Urothelium cell line (cell line): ENCODE measurements at regions not wholly inside any gene's neighbourhood (a gene's known extent, or its start where the extent isn't known, plus 50 kb on each side); places are given as distances from the start of the nearest gene placed in this dataset.
"Not testable (repeated sequence)": the region's sequence is repeated elsewhere in the genome, so short reads cannot be mapped to it uniquely, and the experiment has no call there.

ENCODE experiments used
- DNase-seq: peaks from one replicate; pipeline ENCODE4 v3.0.0; 2011; ENCODE audit warnings: low spot score, mixed read lengths
- FAIRE-seq: peaks from 2 replicates; lab custom pipeline; 2011; peaks lifted over from hg19 to GRCh38; lab: Jason Lieb, UNC

DNA sequence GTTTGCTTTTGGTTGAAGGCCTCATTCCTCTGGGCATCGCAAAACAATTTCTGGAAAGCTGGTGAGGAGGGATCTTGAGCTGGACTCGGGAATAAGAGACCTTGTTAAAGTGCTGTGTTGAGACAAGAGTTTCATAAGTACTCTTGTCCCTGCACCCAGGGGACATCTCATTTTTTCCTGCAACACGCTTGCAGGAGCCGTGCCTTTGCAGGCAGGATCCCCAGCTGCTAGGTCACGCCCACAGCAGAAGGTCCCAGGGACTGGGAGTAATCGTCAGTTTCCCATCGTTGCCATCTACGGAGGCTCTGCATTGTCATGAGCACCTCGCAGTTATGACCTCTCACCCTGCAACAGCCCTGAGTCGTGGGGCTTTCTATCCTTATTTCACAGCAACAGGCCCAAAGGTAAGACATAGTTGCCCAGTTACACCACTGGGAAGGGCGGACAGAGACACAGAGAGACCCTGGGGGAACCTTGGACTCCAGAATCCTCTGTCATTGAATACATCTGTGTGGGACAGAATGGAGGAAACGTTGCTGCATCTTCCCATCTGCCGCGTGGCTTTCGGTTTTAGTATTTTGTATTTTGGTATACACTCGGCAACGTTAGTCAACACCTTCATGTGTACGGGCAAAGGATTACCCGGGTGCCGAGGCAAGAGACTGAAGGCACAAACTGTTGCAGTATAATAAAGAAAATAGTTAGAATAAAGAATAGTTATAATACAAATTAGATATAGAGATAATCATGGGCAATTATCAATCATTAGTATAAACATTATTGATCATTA lies 60.4 kb upstream of the DMRTB1 start:
- no peak for FAIRE-seq

DNA sequence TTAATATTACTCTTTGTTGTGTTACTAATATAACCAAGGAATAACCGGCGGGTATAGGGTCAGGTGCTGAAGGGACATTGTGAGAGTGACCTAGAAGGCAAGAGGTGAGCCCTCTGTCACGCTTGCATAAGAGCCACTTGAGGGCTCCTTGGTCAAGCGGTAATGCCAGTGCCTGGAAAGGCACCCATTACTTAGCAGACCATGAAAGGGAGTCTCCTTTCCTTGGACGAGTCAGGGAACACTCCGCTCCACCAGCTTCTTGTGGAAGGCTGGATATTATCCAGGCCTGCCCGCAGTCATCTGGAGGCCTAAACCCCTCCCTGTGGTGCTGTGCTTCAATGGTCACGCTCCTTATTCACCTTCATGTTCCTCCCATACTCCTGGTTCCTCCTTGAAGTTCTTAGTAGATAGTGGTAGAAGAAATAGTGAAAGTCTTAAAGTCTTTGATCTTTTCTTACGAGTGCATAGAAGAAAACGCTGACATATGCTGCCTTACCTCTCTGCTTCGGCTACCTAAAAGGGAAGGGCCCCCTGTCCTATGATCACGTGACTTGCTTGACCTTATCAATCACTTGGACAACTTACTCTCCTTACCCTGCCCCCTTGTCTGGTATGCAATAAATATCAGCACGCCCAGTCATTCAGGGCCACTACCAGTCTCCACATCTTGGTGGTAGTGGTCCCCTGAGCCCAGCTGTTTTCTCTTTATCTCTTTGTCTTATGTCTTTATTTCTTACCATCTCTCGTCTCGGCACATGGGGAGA lies 59.6 kb upstream of the DMRTB1 start:
- not testable (repeated sequence) for DNase-seq, FAIRE-seq

More for the DNA sequence above, 60.4 kb upstream of the DMRTB1 start:
- DNase-seq, result no peak

DNA sequence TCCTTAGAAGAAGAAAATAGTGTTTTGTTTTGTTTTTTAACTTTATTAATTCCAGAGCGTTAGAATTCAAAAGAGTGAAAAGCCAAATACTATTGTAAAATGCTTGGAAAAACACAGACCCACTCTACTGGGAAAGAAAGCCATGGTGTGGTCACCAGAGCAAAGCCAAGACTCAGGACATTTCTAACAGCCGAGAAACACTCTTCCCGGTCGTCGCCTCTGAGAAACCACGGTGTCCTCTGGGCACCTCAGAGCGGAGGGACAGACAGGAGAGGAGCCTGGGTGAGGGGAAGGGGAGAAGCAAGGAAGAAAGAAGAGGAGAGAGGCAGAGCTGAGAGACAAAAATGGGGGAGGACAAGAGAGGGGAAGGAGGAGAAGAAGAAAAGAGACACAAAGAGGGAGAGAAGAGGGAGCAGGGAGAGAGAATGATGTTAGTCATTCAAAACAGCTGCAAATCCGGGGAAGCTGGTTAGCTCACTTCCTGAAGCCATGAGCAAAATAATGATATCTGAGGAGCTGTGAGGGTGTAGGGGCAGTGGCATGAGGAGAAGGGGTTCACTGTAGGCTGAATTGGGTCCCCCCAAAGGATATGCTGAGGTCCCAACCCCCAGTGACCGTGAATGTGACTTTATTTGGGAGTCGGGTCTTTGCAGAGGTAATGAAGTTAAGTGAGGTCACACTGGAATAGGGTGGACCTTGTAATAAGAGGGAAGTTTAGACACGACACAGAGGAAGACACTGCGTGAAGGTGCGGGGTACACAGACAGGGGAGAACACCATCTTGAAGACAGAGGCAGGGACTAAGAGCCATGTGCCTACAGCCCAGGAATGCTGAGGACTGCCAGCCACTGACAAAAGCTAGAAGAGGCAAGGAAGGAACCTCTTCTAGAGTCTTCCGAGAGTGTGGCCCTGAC lies 58.2 kb upstream of the DMRTB1 start:
- FAIRE-seq (no peak), DNase-seq (no peak)

DNA sequence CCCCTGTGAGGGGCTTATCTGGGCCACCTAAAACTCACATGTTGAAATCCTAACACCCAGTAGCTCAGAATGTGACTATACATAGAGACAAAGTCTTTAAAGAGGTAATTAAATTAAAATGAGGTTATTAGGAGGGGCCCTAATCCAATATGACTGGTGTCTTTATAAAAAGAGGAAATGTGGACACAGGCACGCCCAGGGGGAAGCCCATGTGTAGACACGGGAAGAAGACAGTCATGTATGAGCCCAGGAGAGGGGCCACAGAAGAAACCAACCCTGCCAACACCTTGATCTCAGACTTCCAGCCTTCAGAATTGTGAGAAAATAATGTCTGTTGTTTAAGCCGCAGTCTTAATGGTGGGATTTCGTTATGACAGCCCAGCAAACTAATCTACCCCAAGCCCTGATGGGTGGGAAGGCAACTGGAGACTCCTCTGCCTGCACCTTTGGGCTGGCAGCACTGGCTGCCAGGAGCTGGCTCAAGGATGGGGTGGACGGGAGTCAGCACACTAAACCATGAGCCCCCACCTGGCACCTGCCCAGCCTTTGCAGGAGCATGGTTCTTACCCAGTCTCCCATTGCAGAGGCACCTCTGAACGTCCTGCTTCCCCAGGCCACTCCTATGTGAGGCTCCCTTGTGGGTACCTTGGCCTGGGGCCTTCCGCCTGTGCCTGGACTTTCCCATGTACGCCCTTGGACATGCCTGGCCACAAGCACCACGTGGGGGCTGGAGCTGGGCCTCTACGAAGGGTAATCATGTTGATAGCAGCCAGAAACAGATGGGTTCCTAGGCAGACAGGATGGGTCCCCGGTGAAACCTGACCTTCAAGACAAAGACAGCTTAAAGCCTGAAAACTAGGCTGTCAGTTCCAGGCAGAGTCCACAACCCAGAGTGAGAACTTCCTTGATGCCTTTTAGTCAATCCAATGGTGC lies 57.1 kb upstream of the DMRTB1 start:
- no peak for DNase-seq
- FAIRE-seq, result no peak

DNA sequence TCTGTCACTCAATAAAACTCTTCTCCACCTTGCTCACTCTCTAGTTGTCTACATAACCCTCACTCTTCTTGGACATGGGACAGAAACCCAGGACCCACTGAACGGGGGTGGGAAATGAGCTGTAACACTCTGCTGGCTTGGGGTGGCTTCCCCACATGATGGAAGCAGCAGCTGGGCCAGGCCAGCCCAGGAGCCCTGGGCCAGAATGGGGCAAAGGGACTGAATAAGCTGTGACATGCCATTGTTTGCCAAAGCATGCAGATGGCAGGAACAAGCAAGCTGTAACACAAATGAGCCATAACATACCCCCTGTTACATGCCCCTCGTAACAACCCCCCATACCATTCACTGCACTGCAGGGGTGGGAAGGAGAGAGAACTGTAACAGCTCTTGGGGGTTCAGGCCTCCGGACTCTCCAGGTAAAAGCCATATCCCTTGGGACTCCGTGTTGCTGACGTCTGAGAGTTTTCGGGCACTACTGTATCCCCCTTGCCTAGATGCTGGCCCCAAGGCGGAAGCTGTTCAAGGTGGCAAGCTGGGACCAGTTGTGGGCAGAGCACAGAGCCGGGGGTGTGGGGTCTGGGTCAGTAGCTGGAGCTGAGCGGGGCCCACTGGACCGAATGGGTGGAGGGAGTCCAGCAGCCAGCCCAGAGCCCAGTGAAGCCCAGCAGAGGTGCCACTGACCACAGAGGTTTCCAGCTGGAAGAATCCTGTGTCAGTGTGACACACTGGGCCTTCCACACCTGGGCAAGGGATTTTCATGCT lies 56.1 kb upstream of the DMRTB1 start:
- FAIRE-seq, result no peak
- DNase-seq, result no peak

DNA sequence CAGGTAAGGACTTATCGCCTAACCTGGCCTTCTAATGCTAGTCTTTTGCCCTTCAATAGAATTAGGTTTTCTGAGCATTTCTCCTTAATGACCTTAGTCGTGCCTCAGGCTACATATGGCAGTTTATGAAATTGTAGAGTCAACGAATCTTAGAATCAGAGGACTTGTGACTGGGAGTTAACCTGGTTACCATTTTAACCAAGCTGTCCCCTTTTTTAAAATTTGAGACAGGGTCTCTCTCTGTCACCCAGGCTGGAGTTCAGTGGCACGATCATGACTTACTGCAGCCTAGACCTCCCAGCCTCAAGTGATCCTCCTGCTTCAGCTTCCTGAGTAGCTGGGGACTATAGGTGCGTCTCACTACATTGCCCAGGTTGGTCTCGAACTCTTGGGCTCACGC lies 53.5 kb upstream of the DMRTB1 start:
- FAIRE-seq (no peak), DNase-seq (no peak)

DNA sequence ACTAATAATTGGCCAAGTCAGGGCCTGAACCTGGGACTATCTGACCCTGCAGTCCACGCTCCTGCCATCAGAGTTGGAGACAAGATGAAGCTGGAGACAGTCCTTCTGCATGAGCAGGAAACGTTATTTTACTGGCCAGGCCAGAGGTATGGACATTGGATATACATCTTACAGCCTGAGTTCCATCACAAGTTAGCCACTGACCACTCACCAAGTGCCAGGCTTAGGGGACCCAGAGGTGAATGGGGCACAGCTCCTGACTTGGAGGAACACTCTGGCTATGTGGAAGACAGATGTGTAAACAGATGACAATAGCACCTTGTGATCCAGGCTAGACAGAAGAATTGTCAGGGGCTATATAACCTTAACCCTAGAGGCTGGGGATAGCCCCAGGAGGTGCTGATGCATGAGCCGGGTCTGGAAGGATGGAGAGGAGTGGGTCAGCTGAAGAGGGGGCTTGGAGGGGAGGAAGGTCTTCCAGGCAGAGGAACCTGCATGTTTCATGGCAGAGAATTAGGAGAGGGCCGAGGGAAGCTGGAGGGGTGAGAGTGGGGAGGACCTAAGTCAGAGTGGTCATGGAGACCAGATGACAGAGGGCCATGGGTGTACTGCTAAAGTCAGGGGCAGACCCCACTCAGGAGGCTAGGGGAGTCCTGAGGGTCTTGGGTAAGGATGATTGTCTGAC lies 52.5 kb upstream of the DMRTB1 start:
- peak; percentile 17 for FAIRE-seq
- no peak for DNase-seq

DNA sequence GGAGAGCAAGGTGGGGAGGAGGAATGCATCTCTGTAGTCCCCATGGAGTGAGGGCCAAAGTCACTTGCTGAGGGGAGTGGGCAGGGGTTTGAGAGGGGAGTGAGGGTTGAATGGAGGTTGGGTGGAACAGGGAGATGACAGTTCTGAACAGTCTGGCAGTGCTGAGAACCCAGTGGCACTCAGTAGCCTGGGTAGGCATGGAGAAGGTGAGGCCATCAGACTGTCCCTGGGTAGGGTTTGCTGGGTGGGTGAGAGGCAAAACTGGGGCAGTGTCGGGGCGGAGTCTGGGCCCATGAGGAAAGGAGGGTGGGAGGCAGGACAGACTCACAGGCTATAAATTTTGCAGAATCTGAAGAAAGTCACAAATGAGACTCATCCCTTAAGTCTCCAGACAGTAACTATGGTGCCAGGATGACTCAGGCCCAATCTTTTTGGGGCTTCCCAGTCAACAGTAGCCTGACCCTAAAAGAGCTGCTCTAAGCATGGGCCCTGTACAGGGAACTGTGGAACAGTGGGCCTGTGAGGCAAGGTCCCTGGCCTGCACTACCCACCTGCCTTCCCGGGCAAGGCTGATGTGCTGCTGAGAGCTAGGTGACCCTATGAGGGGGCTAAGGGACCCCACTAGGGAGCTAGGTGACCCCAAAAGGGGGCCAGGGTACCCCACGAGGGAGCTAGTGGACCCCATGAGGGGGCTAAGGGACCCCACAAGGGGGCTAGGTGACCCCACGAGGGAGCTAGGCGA lies 51.0 kb upstream of the DMRTB1 start:
- FAIRE-seq (no peak), DNase-seq (no peak)

DNA sequence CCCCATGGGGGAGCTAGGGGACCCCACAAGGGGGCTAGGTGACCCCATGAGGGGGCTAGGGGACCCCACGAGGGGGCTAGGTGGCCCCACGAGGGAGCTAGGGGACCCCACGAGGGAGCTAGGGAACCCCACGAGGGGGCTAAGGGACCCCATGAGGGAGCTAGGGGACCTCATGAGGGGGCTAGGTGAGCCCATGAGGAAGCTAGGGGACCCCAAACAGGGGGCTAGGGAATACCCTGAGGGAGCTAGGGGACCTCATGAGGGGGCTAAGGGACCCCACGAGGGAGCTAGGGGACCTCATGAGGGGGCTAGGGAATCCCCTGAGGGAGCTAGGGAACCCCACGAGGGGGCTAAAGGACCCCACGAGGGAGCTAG lies 50.5 kb upstream of the DMRTB1 start:
- DNase-seq, result no peak
- FAIRE-seq, result no peak

DNA sequence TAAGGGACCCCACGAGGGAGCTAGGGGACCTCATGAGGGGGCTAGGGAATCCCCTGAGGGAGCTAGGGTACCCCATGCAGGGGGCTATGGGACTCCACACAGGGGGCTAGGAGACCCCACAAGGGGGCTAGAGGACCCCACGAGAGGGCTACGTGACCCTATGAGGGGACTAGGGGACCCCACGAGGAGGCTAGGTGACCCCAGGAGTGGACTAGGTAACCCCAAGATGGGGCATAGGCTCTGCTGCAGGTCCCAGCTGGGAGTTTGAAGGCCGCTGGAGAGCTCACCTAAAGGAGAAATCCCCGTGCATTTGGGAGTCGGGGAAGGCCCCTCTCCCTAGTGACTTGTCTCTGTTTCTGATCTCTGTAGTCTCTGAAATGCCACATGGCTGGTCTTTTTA lies 50.0 kb upstream of the DMRTB1 start:
- DNase-seq (no peak), FAIRE-seq (no peak)
